Keratinocyte (primary cell): ENCODE measurements at regions not wholly inside any gene's neighbourhood (a gene's known extent, or its start where the extent isn't known, plus 50 kb on each side); places are given as distances from the start of the nearest gene placed in this dataset.
"Not testable (repeated sequence)": the region's sequence is repeated elsewhere in the genome, so short reads cannot be mapped to it uniquely, and the experiment has no call there.

Experiments
- DNase-seq: peaks from one replicate; pipeline ENCODE4 v3.0.0-alpha.2; 2011; ENCODE audit warnings: low read depth, missing footprints, low spot score
- FAIRE-seq: peaks from 2 replicates; lab custom pipeline; 2011; peaks lifted over from hg19 to GRCh38; lab: Jason Lieb, UNC
- H2AFZ ChIP-seq: 2 replicates; pipeline ENCODE4 v1.6.0; 2012; ENCODE audit warnings: low read length, control low read depth, inconsistent platforms; ENCODE audit not compliant: control insufficient read depth
- H3K27ac ChIP-seq: 2 replicates; pipeline ENCODE4 v1.5.1; 2011; ENCODE audit warnings: low read length; ENCODE audit not compliant: control insufficient read depth, insufficient read depth
- H3K27me3 ChIP-seq: 3 replicates; pipeline ENCODE4 v1.6.0; 2011; ENCODE audit warnings: low read length; ENCODE audit not compliant: control insufficient read depth, insufficient read depth; ENCODE audit errors: extremely low read depth
- H3K36me3 ChIP-seq, 2 experiments: 2 replicates in 1 of 2; 3 replicates in 1 of 2; pipeline ENCODE4 v1.5.1; 2011; ENCODE audit warnings: low read length in 2 of 2, mild to moderate bottlenecking in 1 of 2; ENCODE audit not compliant: control insufficient read depth in 2 of 2, insufficient read depth in 2 of 2; ENCODE audit errors: extremely low read depth in 1 of 2
- H3K4me1 ChIP-seq: 3 replicates; pipeline ENCODE4 v1.5.1; 2011; ENCODE audit warnings: low read length; ENCODE audit not compliant: control insufficient read depth, insufficient read depth; ENCODE audit errors: extremely low read depth
- H3K4me2 ChIP-seq: 3 replicates; pipeline ENCODE4 v1.6.0; 2011; ENCODE audit warnings: low read depth, low read length; ENCODE audit not compliant: control insufficient read depth, insufficient read depth; ENCODE audit errors: extremely low read depth
- H3K4me3 ChIP-seq, 3 experiments: fragments of 200-600 bp in 1 of 3; sonication (generic) in 1 of 3; 2 replicates in 2 of 3; 3 replicates in 1 of 3; pipeline ENCODE4 v1.5.1; 2011 to 2016; ENCODE audit warnings: low read length in 3 of 3, mild to moderate bottlenecking in 3 of 3, control low read depth in 2 of 3, inconsistent platforms in 1 of 3, low read depth in 1 of 3, mixed read lengths in 1 of 3, mixed run types in 1 of 3, moderate library complexity in 1 of 3; ENCODE audit not compliant: control insufficient read depth in 2 of 3, insufficient read depth in 2 of 3; ENCODE audit errors: extremely low read depth in 1 of 3
- H3K79me2 ChIP-seq: 2 replicates; pipeline ENCODE4 v1.6.0; 2012; ENCODE audit warnings: low read length; ENCODE audit not compliant: control insufficient read depth, insufficient read depth
- H3K9ac ChIP-seq: 3 replicates; pipeline ENCODE4 v1.6.0; 2011; ENCODE audit warnings: low read length; ENCODE audit not compliant: control insufficient read depth, insufficient read depth; ENCODE audit errors: extremely low read depth
- H3K9me1 ChIP-seq: 3 replicates; pipeline ENCODE4 v1.6.0; 2011; ENCODE audit warnings: low read length; ENCODE audit not compliant: control insufficient read depth, insufficient read depth; ENCODE audit errors: extremely low read depth
- H3K9me3 ChIP-seq: 2 replicates; pipeline ENCODE4 v1.5.1; 2012; ENCODE audit warnings: low read depth, low read length; ENCODE audit not compliant: control insufficient read depth
- H4K20me1 ChIP-seq: 3 replicates; pipeline ENCODE4 v1.6.0; 2011; ENCODE audit warnings: low read length; ENCODE audit not compliant: control insufficient read depth, insufficient read depth; ENCODE audit errors: extremely low read depth
- EZH2 ChIP-seq: IDR thresholded peaks from one replicate; pipeline ENCODE4 v1.6.1; 2012; ENCODE audit warnings: inconsistent platforms, mild to moderate bottlenecking, low read length, moderate library complexity
- dilution Hi-C: fragments of 300-500 bp; cut with MboI; formaldehyde crosslinking; loops from one replicate; pipeline ENCODE4 v1.7.0; 2020; ENCODE audit warnings: low sequenced_read_pairs; ENCODE audit not compliant: extremely low pct_ligation_motif_present
- TF ChIP-seq, protein P1 (sequence below), 3 experiments: IDR thresholded peaks in 1 of 3; conservative IDR thresholded peaks in 1 of 3; optimal IDR thresholded peaks in 1 of 3; 2 replicates in 2 of 3; 3 replicates in 1 of 3; pipeline versions ENCODE3 to v1.5.1; 2011; ENCODE audit warnings: low read length in 3 of 3, mild to moderate bottlenecking in 3 of 3, moderate library complexity in 2 of 3, control low read depth in 1 of 3, inconsistent platforms in 1 of 3; ENCODE audit not compliant: insufficient read depth in 2 of 3; ENCODE audit errors: extremely low read depth in 1 of 3

DNA sequence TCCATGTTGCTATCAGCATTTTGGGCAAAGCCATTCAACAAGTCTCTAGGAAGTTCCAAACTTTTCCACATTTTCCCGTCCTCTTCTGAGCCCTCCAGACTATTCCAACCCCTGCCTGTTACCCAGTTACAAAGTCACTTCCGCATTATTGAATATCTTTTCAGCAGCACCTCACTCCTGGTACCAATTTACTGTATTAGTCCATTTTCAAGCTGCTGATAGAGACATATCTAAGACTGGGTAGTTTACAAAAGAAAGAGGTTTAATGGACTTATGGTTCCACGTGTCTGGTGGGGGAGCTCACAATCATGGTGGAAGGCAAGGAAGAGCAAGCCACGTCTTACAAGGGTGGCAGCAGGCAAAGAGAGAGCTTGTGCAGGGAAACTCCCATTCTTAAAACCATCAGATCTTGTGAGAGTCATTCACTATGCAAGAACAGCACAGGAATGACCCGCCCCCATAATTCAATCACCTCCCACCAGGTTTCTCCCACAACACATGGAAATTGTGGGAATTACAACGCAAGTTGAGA, 435.6 kb upstream of the GRM7 start:
- Histone ChIP-seq H3K9me3 (no peaks in the 10 kb centered on the region), H3K9me1 (no peaks in the 10 kb centered on the region), H3K27me3 (no peaks in the 10 kb centered on the region), H4K20me1 (no peaks in the 10 kb centered on the region), H2AFZ (no peak overlapping the region), H3K36me3 (no peaks in the 10 kb centered on the region), H3K4me2 (no peak overlapping the region), H3K27ac (no peak overlapping the region), H3K79me2 (no peaks in the 10 kb centered on the region), H3K9ac (no peak overlapping the region), H3K4me1 (no peaks in the 10 kb centered on the region), H3K4me3 (no peak overlapping the region)
- FAIRE-seq: no peak
- no peak for TF ChIP-seq EZH2
- TF ChIP-seq, protein P1, sequence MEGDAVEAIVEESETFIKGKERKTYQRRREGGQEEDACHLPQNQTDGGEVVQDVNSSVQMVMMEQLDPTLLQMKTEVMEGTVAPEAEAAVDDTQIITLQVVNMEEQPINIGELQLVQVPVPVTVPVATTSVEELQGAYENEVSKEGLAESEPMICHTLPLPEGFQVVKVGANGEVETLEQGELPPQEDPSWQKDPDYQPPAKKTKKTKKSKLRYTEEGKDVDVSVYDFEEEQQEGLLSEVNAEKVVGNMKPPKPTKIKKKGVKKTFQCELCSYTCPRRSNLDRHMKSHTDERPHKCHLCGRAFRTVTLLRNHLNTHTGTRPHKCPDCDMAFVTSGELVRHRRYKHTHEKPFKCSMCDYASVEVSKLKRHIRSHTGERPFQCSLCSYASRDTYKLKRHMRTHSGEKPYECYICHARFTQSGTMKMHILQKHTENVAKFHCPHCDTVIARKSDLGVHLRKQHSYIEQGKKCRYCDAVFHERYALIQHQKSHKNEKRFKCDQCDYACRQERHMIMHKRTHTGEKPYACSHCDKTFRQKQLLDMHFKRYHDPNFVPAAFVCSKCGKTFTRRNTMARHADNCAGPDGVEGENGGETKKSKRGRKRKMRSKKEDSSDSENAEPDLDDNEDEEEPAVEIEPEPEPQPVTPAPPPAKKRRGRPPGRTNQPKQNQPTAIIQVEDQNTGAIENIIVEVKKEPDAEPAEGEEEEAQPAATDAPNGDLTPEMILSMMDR (optimal IDR thresholded peaks at IDR 0.05 in 1 of 3, IDR thresholded peaks at IDR 0.05 in 1 of 3, conservative IDR thresholded peaks at IDR 0.05 in 1 of 3; ENCODE audit: extremely low read depth in 1 of 3, insufficient read depth in 2 of 3, low read length in 3 of 3): no peak
- dilution Hi-C loops: no loop called here
- DNase-seq: no peak

DNA sequence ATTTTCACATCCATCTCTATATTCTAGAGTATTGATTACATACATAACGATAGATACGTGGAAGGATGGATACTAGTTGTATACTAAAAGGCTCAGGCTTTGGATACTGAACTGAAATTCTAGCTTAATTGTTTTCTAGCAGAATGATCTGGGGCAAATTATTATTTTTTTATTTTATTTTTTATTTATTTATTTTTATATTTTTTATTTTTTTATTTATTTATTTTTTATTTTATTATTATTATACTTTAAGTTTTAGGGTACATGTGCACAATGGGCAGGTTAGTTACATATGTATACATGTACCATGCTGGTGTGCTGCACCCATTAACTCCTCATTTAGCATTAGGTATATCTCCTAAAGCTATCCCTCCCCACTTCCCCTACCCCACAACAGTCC, 432.6 kb upstream of the GRM7 start:
- DNase-seq, H3K9me1 ChIP-seq, H3K4me1 ChIP-seq, H4K20me1 ChIP-seq, H3K4me2 ChIP-seq, H3K9me3 ChIP-seq, dilution Hi-C loops, H3K36me3 ChIP-seq, H3K4me3 ChIP-seq, H3K27ac ChIP-seq, FAIRE-seq, H3K79me2 ChIP-seq, H3K27me3 ChIP-seq, H3K9ac ChIP-seq, H2AFZ ChIP-seq: not testable (repeated sequence)

DNA sequence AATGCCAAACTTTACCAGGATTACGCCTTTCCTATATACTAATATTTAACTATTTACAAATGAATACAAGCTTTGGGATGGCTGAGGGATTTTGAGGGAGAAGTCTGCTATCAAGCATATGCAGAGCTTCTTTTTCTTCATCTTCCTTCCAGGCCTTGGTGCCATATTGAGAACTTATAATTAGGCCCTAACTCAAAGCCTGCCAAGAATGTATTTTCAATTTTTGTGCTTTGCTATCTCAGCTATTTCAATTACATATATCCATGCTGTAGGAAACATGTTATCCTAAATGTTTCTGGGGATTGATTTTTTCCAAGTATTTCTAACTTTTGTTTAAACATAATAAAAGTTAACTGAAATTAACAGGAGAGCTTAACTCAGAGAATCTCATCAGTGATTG, 425.0 kb upstream of the GRM7 start:
- DNase-seq: no peak
- Histone ChIP-seq H3K9me3 (no peaks in the 10 kb centered on the region), H3K9me1 (no peaks in the 10 kb centered on the region), H3K4me1 (no peaks in the 10 kb centered on the region), H3K4me2 (no peak overlapping the region), H3K27me3 (no peaks in the 10 kb centered on the region), H2AFZ (no peak overlapping the region), H3K27ac (no peak overlapping the region), H3K79me2 (no peaks in the 10 kb centered on the region), H3K9ac (no peak overlapping the region), H3K4me3 (no peak overlapping the region), H4K20me1 (no peaks in the 10 kb centered on the region), H3K36me3 (no peaks in the 10 kb centered on the region)
- dilution Hi-C loops: no loop called here
- no peak for FAIRE-seq
- TF ChIP-seq, protein P1 (optimal IDR thresholded peaks at IDR 0.05 in 1 of 3, IDR thresholded peaks at IDR 0.05 in 1 of 3, conservative IDR thresholded peaks at IDR 0.05 in 1 of 3; ENCODE audit: extremely low read depth in 1 of 3, insufficient read depth in 2 of 3, low read length in 3 of 3): no peak
- TF ChIP-seq EZH2: no peak
